OCI-LY7 (cell line): ENCODE measurements at regions not wholly inside any gene's neighbourhood (a gene's known extent, or its start where the extent isn't known, plus 50 kb on each side); places are given as distances from the start of the nearest gene placed in this dataset.

Experiments used
- BruUV-seq: library from RNA; stranded (reverse); fragments of 400-500 nt; replicated peaks from 2 replicates; lab custom pipeline; 2021; lab: Mats Ljungman, UMichigan
- CTCF ChIA-PET: fragments of 300-600 bp; sonication (Branson Sonifier 250); formaldehyde crosslinking; loops from one replicate; lab custom pipeline; 2022; ENCODE audit warnings: antibody characterized with exemption; ENCODE audit not compliant: unreplicated experiment; lab: Charles Lee
- POLR2A ChIA-PET: fragments of 300-600 bp; sonication (Branson Sonifier 250); formaldehyde crosslinking; loops from one replicate; lab custom pipeline; 2022; ENCODE audit warnings: antibody characterized with exemption; lab: Charles Lee
- DNase-seq: peaks from one replicate; pipeline ENCODE4 v3.0.0-alpha.2; 2015; ENCODE audit warnings: low spot score
- H2AFZ ChIP-seq: fragments of 200-600 bp; sonication (generic), shearing (Covaris generic); 2 replicates; pipeline ENCODE4 v1.6.1; 2014; ENCODE audit warnings: mild to moderate bottlenecking, antibody characterized with exemption, low read length, moderate library complexity
- H3K27ac ChIP-seq: fragments of 200-600 bp; sonication (generic); 2 replicates; pipeline ENCODE4 v1.5.1; 2014; ENCODE audit warnings: mixed run types, low read depth, mild to moderate bottlenecking, moderate library complexity, low read length, inconsistent platforms; ENCODE audit not compliant: poor library complexity, severe bottlenecking
- H3K36me3 ChIP-seq: fragments of 200-600 bp; sonication (generic); 2 replicates; pipeline ENCODE4 v1.6.1; 2014; ENCODE audit warnings: mild to moderate bottlenecking, antibody characterized with exemption, low read length, moderate library complexity, mixed read lengths; ENCODE audit not compliant: insufficient read depth
- H3K4me1 ChIP-seq: fragments of 200-600 bp; sonication (generic); 2 replicates; pipeline ENCODE4 v1.5.1; 2014; ENCODE audit warnings: mild to moderate bottlenecking, low read length; ENCODE audit not compliant: insufficient read depth, poor library complexity, severe bottlenecking
- H3K4me2 ChIP-seq: fragments of 200-600 bp; sonication (generic); 2 replicates; pipeline ENCODE4 v1.6.1; 2014; ENCODE audit warnings: mild to moderate bottlenecking, low read length
- H3K4me3 ChIP-seq: fragments of 200-600 bp; sonication (generic); 2 replicates; pipeline ENCODE4 v1.5.1; 2014; ENCODE audit warnings: mild to moderate bottlenecking, low read depth, low read length; ENCODE audit not compliant: poor library complexity, severe bottlenecking
- H3K79me2 ChIP-seq: fragments of 200-600 bp; sonication (generic); 2 replicates; pipeline ENCODE4 v1.6.1; 2016; ENCODE audit warnings: low read depth, mild to moderate bottlenecking, low read length, moderate library complexity, mixed read lengths; ENCODE audit not compliant: insufficient read depth
- H3K9me2 ChIP-seq: fragments of 200-600 bp; sonication (generic); 2 replicates; pipeline ENCODE4 v1.6.1; 2016; ENCODE audit warnings: mild to moderate bottlenecking, low read length, mixed read lengths; ENCODE audit not compliant: insufficient read depth
- H3K9me3 ChIP-seq: fragments of 200-600 bp; sonication (generic); 2 replicates; pipeline ENCODE4 v1.6.1; 2014; ENCODE audit warnings: mild to moderate bottlenecking, mixed run types, low read length, mixed read lengths
- H4K20me1 ChIP-seq: fragments of 200-600 bp; sonication (generic); 2 replicates; pipeline ENCODE4 v1.6.1; 2014; ENCODE audit warnings: mild to moderate bottlenecking, antibody characterized with exemption, low read length, moderate library complexity, mixed read lengths; ENCODE audit not compliant: insufficient read depth
- CTCF ChIP-seq: fragments of 200-600 bp; sonication (generic); conservative IDR thresholded peaks from 2 replicates; pipeline ENCODE4 v1.5.1; 2014; ENCODE audit warnings: mild to moderate bottlenecking, antibody characterized with exemption, low read length, moderate library complexity, mixed read lengths
- EZH2phosphoT487 ChIP-seq: fragments of 200-600 bp; sonication (generic); IDR thresholded peaks from 2 replicates; pipeline ENCODE4 v1.6.1; 2018; ENCODE audit warnings: low read depth, borderline replicate concordance, mild to moderate bottlenecking, mixed run types, antibody characterized with exemption, low read length, moderate library complexity, mixed read lengths
- intact Hi-C: fragments of 100-400 bp; cut with micrococcal nuclease; formaldehyde crosslinking; loops from one replicate; pipeline ENCODE4 v1.10.0; 2022; ENCODE audit not compliant: unreplicated experiment

DNA sequence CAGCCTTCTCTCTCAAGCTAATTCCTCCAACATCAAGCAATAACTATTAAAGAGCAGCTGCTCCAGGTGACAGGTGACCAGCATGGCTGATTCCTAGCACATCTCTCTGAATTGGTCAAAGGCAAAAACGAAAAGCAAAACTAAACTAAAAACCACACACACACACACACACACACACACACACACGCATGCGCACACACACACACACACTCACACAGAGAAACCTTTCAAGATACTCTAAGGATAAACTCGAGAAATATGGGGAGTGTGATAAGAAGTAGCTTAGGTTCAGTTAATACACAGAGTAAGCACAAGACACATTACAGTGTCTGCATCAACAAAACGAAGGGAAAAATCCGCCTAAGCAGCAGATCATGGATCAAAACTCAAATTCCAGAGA, 74.5 kb upstream of the FZD7 start:
- CTCF ChIA-PET: no interaction called here
- Histone ChIP-seq H3K4me2 (no peak overlapping the region), H2AFZ (no peak overlapping the region), H3K27ac (no peak overlapping the region), H3K9me3 (no peaks in the 10 kb centered on the region), H4K20me1 (no peaks in the 10 kb centered on the region), H3K4me3 (no peak overlapping the region), H3K79me2 (no peaks in the 10 kb centered on the region), H3K36me3 (no peaks in the 10 kb centered on the region), H3K4me1 (no peaks in the 10 kb centered on the region), H3K9me2 (no peaks in the 10 kb centered on the region)
- TF ChIP-seq EZH2phosphoT487: no peak
- TF ChIP-seq CTCF: no peak
- POLR2A ChIA-PET: interaction anchor here (0.5 to 0.6 kb wide), 2 partner anchors 19 to 143 kb away, joined by 3 to 4 read pairs; no protein-coding TSS in a partner anchor
- no peak for DNase-seq
- intact Hi-C loops: no loop called here
- BruUV-seq: no TSS peak

- Histone ChIP-seq H2AFZ (no peak overlapping the region), H3K36me3 (no peaks in the 10 kb centered on the region), H3K4me1 (no peaks in the 10 kb centered on the region), H4K20me1 (no peaks in the 10 kb centered on the region), H3K4me3 (no peak overlapping the region), H3K27ac (no peak overlapping the region), H3K9me3 (no peaks in the 10 kb centered on the region), H3K79me2 (no peaks in the 10 kb centered on the region), H3K9me2 (no peaks in the 10 kb centered on the region), H3K4me2 (no peak overlapping the region)
- intact Hi-C loops: loop anchor here (10.0 kb wide), 2 partner anchors 95 to 215 kb away; no protein-coding TSS in a partner anchor
- TF ChIP-seq EZH2phosphoT487: no peak
- DNase-seq: no peak
- ChIA-PET CTCF (no interaction called here), POLR2A (interaction anchor here (0.5 to 0.6 kb wide), 2 partner anchors 19 to 174 kb away, joined by 3 read pairs; no protein-coding TSS in a partner anchor)
- BruUV-seq: no TSS peak
Observed at GRCh38 chr2:201959626-201960025, 74.0 kb upstream of the FZD7 start.

- no peak for DNase-seq
- no peaks in the 10 kb centered on the region for H3K9me3 ChIP-seq
- no peak overlapping the region for H3K4me2 ChIP-seq
- H4K20me1 ChIP-seq: no peaks in the 10 kb centered on the region
- H3K27ac ChIP-seq: no peak overlapping the region
- no peaks in the 10 kb centered on the region for H3K79me2 ChIP-seq
- H3K4me3 ChIP-seq: no peak overlapping the region
- no TSS peak for BruUV-seq
- no peaks in the 10 kb centered on the region for H3K36me3 ChIP-seq
- TF ChIP-seq CTCF (no peak), EZH2phosphoT487 (no peak)
- POLR2A ChIA-PET: interaction anchor here (0.6 kb wide), 2 partner anchors 168 to 174 kb away, joined by 3 read pairs; no protein-coding TSS in a partner anchor
- intact Hi-C loops: loop anchor here (10.0 kb wide), 2 partner anchors 94 to 214 kb away; no protein-coding TSS in a partner anchor
- CTCF ChIA-PET: no interaction called here
- H2AFZ ChIP-seq: no peak overlapping the region
- H3K9me2 ChIP-seq: no peaks in the 10 kb centered on the region
- H3K4me1 ChIP-seq: no peaks in the 10 kb centered on the region
Observed at GRCh38 chr2:201960305-201960704, 73.3 kb upstream of the FZD7 start.
